Tibial nerve (tissue), 4 donors: ENCODE measurements at regions not wholly inside any gene's neighbourhood (a gene's known extent, or its start where the extent isn't known, plus 50 kb on each side); places are given as distances from the start of the nearest gene placed in this dataset.

Experiments used
- DNase-seq, 2 donors: peaks; one replicate each; pipeline ENCODE4 v3.0.0-alpha.2; 2019; ENCODE audit warnings: low spot score in 2 of 2
- H3K27ac ChIP-seq, 4 donors: fragments of 200-600 bp; sonication (generic) in 3 of 4; one replicate each; pipeline ENCODE4 v1.5.1; 2017 to 2019; ENCODE audit warnings: mild to moderate bottlenecking in 1 of 4
- H3K27me3 ChIP-seq, 2 donors: fragments of 200-600 bp; sonication (generic) in 1 of 2; one replicate each; pipeline versions ENCODE4 v1.5.1 to v1.6.0; 2017 to 2019
- H3K36me3 ChIP-seq, 3 donors: fragments of 200-600 bp; sonication (generic); one replicate each; pipeline ENCODE4 v1.5.1; 2018 to 2019
- H3K4me1 ChIP-seq, 4 donors: fragments of 200-600 bp; sonication (generic) in 3 of 4; one replicate each; pipeline ENCODE4 v1.5.1; 2017 to 2019
- H3K4me3 ChIP-seq, 4 donors: fragments of 200-600 bp; sonication (generic) in 3 of 4; one replicate each; pipeline ENCODE4 v1.5.1; 2017 to 2019; ENCODE audit warnings: mild to moderate bottlenecking in 1 of 4, moderate library complexity in 1 of 4
- H3K9me3 ChIP-seq, 4 donors: fragments of 200-600 bp; sonication (generic) in 3 of 4; one replicate each; pipeline ENCODE4 v1.5.1; 2017 to 2019
- CTCF ChIP-seq, 5 experiments: fragments of 200-600 bp in 3 of 5; fragments of 450-650 bp in 2 of 5; sonication (generic) in 3 of 5; IDR thresholded peaks; one replicate each; pipeline ENCODE4 v1.5.1; 2016 to 2019; ENCODE audit warnings: antibody characterized with exemption in 5 of 5, mild to moderate bottlenecking in 3 of 5, moderate library complexity in 2 of 5
- EP300 ChIP-seq, 2 donors: sonication (generic); formaldehyde crosslinking; IDR thresholded peaks; one replicate each; pipeline ENCODE4 v1.6.1; 2017; ENCODE audit warnings: antibody characterized with exemption in 2 of 2, mild to moderate bottlenecking in 1 of 2
- POLR2A ChIP-seq, 2 donors: fragments of 450-650 bp; IDR thresholded peaks; one replicate each; pipeline ENCODE4 v1.6.1; 2017; ENCODE audit warnings: antibody characterized with exemption in 2 of 2, mild to moderate bottlenecking in 2 of 2, moderate library complexity in 2 of 2
- WGBS, 2 donors: methylation state at CpG; one replicate each; pipeline ENCODE4 v1.1.5; 2018; 5-methylcytosine and 5-hydroxymethylcytosine counted together

- no peaks in the 10 kb centered on the region for H3K36me3 ChIP-seq
- no peak overlapping the region for H3K27ac ChIP-seq
- no peaks in the 10 kb centered on the region for H3K4me1 ChIP-seq
- no peak overlapping the region for H3K4me3 ChIP-seq
- no peak for DNase-seq
- TF ChIP-seq POLR2A (IDR thresholded peaks at IDR 0.05), result no peak
- WGBS, 2 donors, result 70 to 78% methylated on average over 7 of the region's 7 CpGs
- no peaks in the 10 kb centered on the region for H3K9me3 ChIP-seq
- H3K27me3 ChIP-seq, result no peaks in the 10 kb centered on the region
Measured at GRCh38 chr3:44128057-44128775, 113.5 kb upstream of the TOPAZ1 start.

- 83 to 87% methylated on average over 4 of the region's 4 CpGs for WGBS, 2 donors
- Histone ChIP-seq H3K9me3 (no peaks in the 10 kb centered on the region), H3K27ac (no peak overlapping the region), H3K4me1 (no peaks in the 10 kb centered on the region), H3K36me3 (no peaks in the 10 kb centered on the region), H3K27me3 (no peaks in the 10 kb centered on the region), H3K4me3 (no peak overlapping the region)
- DNase-seq, result no peak
- TF ChIP-seq POLR2A (IDR thresholded peaks at IDR 0.05) (no peak), CTCF (IDR thresholded peaks at IDR 0.05) (no peak), EP300 (IDR thresholded peaks at IDR 0.05) (no peak)
Measured at GRCh38 chr3:44130249-44130648, 111.4 kb upstream of the TOPAZ1 start.

- H3K27ac ChIP-seq, result no peak overlapping the region
- H3K9me3 ChIP-seq, result no peaks in the 10 kb centered on the region
- 86 to 88% methylated on average over 4 of the region's 4 CpGs for WGBS, 2 donors
- TF ChIP-seq POLR2A (IDR thresholded peaks at IDR 0.05) (no peak), CTCF (IDR thresholded peaks at IDR 0.05) (no peak), EP300 (IDR thresholded peaks at IDR 0.05) (no peak)
- H3K4me3 ChIP-seq, result no peak overlapping the region
- no peaks in the 10 kb centered on the region for H3K36me3 ChIP-seq
- DNase-seq, result no peak
- H3K4me1 ChIP-seq, result no peaks in the 10 kb centered on the region
- H3K27me3 ChIP-seq, result no peaks in the 10 kb centered on the region
Measured at GRCh38 chr3:44132061-44132460, 109.6 kb upstream of the TOPAZ1 start.

GRCh38 chr3:44132593-44132992 lies 109.1 kb upstream of the TOPAZ1 start:
- Histone ChIP-seq H3K27me3 (no peaks in the 10 kb centered on the region), H3K4me3 (no peak overlapping the region), H3K4me1 (no peaks in the 10 kb centered on the region), H3K27ac (no peak overlapping the region), H3K9me3 (no peaks in the 10 kb centered on the region), H3K36me3 (no peaks in the 10 kb centered on the region)
- WGBS, 2 donors, result 87 to 88% methylated on average over 7 of the region's 7 CpGs
- DNase-seq, result no peak
- TF ChIP-seq POLR2A (IDR thresholded peaks at IDR 0.05), result no peak
- no peak for TF ChIP-seq EP300 (IDR thresholded peaks at IDR 0.05)

- no peak for DNase-seq
- no peaks in the 10 kb centered on the region for H3K36me3 ChIP-seq
- H3K27ac ChIP-seq, result no peak overlapping the region
- TF ChIP-seq EP300 (IDR thresholded peaks at IDR 0.05) (no peak), POLR2A (IDR thresholded peaks at IDR 0.05) (no peak), CTCF (IDR thresholded peaks at IDR 0.05) (no peak)
- H3K9me3 ChIP-seq, result peaks cover 0 to 5% (median 0%) of the 10 kb centered on the region in 4 donors
- no peak overlapping the region for H3K4me3 ChIP-seq
- WGBS, 2 donors, result 52 to 54% methylated on average over 5 of the region's 5 CpGs
- no peaks in the 10 kb centered on the region for H3K27me3 ChIP-seq
- no peaks in the 10 kb centered on the region for H3K4me1 ChIP-seq
Measured at GRCh38 chr3:44136421-44136820, 105.3 kb upstream of the TOPAZ1 start.

- Histone ChIP-seq H3K36me3 (no peaks in the 10 kb centered on the region), H3K27ac (no peak overlapping the region), H3K9me3 (peaks cover 0 to 3% (median 0%) of the 10 kb centered on the region in 4 donors), H3K27me3 (peaks cover 0 to 4% of the 10 kb centered on the region in 2 donors), H3K4me3 (no peak overlapping the region), H3K4me1 (no peaks in the 10 kb centered on the region)
- TF ChIP-seq EP300 (IDR thresholded peaks at IDR 0.05), result no peak
- no peak for TF ChIP-seq CTCF (IDR thresholded peaks at IDR 0.05)
- no peak for TF ChIP-seq POLR2A (IDR thresholded peaks at IDR 0.05)
- no peak for DNase-seq
- WGBS, 2 donors, result 67 to 81% methylated on average over 1 of the region's 1 CpG
Measured at GRCh38 chr3:44146073-44146472, 95.6 kb upstream of the TOPAZ1 start.
